ENCODE measurements at regions not wholly inside any gene's neighbourhood (a gene's known extent, or its start where the extent isn't known, plus 50 kb on each side); places are given as distances from the start of the nearest gene placed in this dataset.

GRCh38 chr11:130554241-130555055 lies 106.0 kb downstream of the ADAMTS15 start:
- TF ChIP-seq ZSCAN23 (tag by site-specific recombination; IDR thresholded peaks at IDR 0.05) = no peak
- TF ChIP-seq ZNF174 (tag by site-specific recombination; IDR thresholded peaks at IDR 0.05) = no peak
- TF ChIP-seq, protein P1, sequence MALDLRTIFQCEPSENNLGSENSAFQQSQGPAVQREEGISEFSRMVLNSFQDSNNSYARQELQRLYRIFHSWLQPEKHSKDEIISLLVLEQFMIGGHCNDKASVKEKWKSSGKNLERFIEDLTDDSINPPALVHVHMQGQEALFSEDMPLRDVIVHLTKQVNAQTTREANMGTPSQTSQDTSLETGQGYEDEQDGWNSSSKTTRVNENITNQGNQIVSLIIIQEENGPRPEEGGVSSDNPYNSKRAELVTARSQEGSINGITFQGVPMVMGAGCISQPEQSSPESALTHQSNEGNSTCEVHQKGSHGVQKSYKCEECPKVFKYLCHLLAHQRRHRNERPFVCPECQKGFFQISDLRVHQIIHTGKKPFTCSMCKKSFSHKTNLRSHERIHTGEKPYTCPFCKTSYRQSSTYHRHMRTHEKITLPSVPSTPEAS (tag by site-specific recombination; IDR thresholded peaks at IDR 0.05) = no peak
- TF ChIP-seq ZNF248 (tag by site-specific recombination; IDR thresholded peaks at IDR 0.05) = no peak
- TF ChIP-seq, protein P2, sequence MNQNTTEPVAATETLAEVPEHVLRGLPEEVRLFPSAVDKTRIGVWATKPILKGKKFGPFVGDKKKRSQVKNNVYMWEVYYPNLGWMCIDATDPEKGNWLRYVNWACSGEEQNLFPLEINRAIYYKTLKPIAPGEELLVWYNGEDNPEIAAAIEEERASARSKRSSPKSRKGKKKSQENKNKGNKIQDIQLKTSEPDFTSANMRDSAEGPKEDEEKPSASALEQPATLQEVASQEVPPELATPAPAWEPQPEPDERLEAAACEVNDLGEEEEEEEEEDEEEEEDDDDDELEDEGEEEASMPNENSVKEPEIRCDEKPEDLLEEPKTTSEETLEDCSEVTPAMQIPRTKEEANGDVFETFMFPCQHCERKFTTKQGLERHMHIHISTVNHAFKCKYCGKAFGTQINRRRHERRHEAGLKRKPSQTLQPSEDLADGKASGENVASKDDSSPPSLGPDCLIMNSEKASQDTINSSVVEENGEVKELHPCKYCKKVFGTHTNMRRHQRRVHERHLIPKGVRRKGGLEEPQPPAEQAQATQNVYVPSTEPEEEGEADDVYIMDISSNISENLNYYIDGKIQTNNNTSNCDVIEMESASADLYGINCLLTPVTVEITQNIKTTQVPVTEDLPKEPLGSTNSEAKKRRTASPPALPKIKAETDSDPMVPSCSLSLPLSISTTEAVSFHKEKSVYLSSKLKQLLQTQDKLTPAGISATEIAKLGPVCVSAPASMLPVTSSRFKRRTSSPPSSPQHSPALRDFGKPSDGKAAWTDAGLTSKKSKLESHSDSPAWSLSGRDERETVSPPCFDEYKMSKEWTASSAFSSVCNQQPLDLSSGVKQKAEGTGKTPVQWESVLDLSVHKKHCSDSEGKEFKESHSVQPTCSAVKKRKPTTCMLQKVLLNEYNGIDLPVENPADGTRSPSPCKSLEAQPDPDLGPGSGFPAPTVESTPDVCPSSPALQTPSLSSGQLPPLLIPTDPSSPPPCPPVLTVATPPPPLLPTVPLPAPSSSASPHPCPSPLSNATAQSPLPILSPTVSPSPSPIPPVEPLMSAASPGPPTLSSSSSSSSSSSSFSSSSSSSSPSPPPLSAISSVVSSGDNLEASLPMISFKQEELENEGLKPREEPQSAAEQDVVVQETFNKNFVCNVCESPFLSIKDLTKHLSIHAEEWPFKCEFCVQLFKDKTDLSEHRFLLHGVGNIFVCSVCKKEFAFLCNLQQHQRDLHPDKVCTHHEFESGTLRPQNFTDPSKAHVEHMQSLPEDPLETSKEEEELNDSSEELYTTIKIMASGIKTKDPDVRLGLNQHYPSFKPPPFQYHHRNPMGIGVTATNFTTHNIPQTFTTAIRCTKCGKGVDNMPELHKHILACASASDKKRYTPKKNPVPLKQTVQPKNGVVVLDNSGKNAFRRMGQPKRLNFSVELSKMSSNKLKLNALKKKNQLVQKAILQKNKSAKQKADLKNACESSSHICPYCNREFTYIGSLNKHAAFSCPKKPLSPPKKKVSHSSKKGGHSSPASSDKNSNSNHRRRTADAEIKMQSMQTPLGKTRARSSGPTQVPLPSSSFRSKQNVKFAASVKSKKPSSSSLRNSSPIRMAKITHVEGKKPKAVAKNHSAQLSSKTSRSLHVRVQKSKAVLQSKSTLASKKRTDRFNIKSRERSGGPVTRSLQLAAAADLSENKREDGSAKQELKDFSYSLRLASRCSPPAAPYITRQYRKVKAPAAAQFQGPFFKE (tag by site-specific recombination; IDR thresholded peaks at IDR 0.05; ENCODE audit: borderline replicate concordance) = no peak
- no peak for TF ChIP-seq ZFHX2 (tag by site-specific recombination; conservative IDR thresholded peaks at IDR 0.05)
- TF ChIP-seq PRDM1 (tag by site-specific recombination; IDR thresholded peaks at IDR 0.05) = no peak
- no peak for TF ChIP-seq ZNF561 (tag by site-specific recombination; IDR thresholded peaks at IDR 0.05; ENCODE audit: borderline replicate concordance)
- TF ChIP-seq ZNF19 (tag by site-specific recombination; IDR thresholded peaks at IDR 0.05; ENCODE audit: low read depth) = no peak
- TF ChIP-seq, protein P3, sequence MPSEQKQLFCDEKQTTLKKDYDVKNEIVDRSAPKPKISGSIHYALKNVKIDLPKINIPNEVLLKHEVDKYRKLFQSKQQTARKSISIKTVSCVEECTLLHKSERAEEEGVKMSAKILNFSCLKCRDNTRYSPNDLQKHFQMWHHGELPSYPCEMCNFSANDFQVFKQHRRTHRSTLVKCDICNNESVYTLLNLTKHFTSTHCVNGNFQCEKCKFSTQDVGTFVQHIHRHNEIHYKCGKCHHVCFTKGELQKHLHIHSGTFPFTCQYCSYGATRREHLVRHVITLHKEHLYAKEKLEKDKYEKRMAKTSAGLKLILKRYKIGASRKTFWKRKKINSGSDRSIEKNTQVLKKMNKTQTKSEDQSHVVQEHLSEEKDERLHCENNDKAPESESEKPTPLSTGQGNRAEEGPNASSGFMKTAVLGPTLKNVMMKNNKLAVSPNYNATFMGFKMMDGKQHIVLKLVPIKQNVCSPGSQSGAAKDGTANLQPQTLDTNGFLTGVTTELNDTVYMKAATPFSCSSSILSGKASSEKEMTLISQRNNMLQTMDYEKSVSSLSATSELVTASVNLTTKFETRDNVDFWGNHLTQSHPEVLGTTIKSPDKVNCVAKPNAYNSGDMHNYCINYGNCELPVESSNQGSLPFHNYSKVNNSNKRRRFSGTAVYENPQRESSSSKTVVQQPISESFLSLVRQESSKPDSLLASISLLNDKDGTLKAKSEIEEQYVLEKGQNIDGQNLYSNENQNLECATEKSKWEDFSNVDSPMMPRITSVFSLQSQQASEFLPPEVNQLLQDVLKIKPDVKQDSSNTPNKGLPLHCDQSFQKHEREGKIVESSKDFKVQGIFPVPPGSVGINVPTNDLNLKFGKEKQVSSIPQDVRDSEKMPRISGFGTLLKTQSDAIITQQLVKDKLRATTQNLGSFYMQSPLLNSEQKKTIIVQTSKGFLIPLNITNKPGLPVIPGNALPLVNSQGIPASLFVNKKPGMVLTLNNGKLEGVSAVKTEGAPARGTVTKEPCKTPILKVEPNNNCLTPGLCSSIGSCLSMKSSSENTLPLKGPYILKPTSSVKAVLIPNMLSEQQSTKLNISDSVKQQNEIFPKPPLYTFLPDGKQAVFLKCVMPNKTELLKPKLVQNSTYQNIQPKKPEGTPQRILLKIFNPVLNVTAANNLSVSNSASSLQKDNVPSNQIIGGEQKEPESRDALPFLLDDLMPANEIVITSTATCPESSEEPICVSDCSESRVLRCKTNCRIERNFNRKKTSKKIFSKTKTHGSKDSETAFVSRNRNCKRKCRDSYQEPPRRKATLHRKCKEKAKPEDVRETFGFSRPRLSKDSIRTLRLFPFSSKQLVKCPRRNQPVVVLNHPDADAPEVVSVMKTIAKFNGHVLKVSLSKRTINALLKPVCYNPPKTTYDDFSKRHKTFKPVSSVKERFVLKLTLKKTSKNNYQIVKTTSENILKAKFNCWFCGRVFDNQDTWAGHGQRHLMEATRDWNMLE (tag by site-specific recombination; conservative IDR thresholded peaks at IDR 0.05; ENCODE audit: low read depth) = no peak
- TF ChIP-seq WT1 (tag by site-specific recombination; IDR thresholded peaks at IDR 0.05) = no peak
- no peak for TF ChIP-seq ZNF280D (tag by site-specific recombination; IDR thresholded peaks at IDR 0.05)
- TF ChIP-seq ZBTB7A (tag by site-specific recombination; IDR thresholded peaks at IDR 0.05; ENCODE audit: low read depth) = no peak
- TF ChIP-seq ZNF664 (tag by site-specific recombination; IDR thresholded peaks at IDR 0.05) = no peak
- TF ChIP-seq ZNF639 (tag by site-specific recombination; IDR thresholded peaks at IDR 0.05) = no peak
- no peaks in the 10 kb centered on the region for H3K4me1 ChIP-seq (ENCODE audit: control insufficient read depth, insufficient read depth, low read length)
- ChIA-PET POLR2A (no interaction called here), CTCF (interaction anchor here (0.6 kb wide), 1 partner anchor 173 kb away, joined by 3 read pairs; no protein-coding TSS in a partner anchor)
- H3K27ac ChIP-seq (ENCODE audit: extremely low read depth, low read depth, low read length) = no peak overlapping the region
- H3K36me3 ChIP-seq (ENCODE audit: control insufficient read depth in 2 of 2, insufficient read depth in 1 of 2, low read length in 2 of 2) = no peaks in the 10 kb centered on the region
- no peaks in the 10 kb centered on the region for H3K9me3 ChIP-seq (ENCODE audit: control insufficient read depth, insufficient read depth, low read depth, low read length)
- H3K4me3 ChIP-seq (ENCODE audit: low read depth, low read length) = no peak overlapping the region
